Suprapubic skin (tissue), 4 donors: ENCODE measurements at regions not wholly inside any gene's neighbourhood (a gene's known extent, or its start where the extent isn't known, plus 50 kb on each side); places are given as distances from the start of the nearest gene placed in this dataset.

Experiments used
- DNase-seq, 2 donors: peaks; one replicate each; pipeline ENCODE4 v3.0.0-alpha.2; 2019; ENCODE audit warnings: low spot score in 2 of 2
- H3K27ac ChIP-seq: fragments of 200-600 bp; sonication (generic); one replicate; pipeline ENCODE4 v1.5.1; 2019
- H3K27me3 ChIP-seq: fragments of 200-600 bp; sonication (generic); one replicate; pipeline ENCODE4 v1.5.1; 2019
- H3K36me3 ChIP-seq: fragments of 200-600 bp; sonication (generic); one replicate; pipeline ENCODE4 v1.5.1; 2019
- H3K4me1 ChIP-seq: fragments of 200-600 bp; sonication (generic); one replicate; pipeline ENCODE4 v1.5.1; 2019
- H3K4me3 ChIP-seq: fragments of 200-600 bp; sonication (generic); one replicate; pipeline ENCODE4 v1.5.1; 2019; ENCODE audit warnings: mild to moderate bottlenecking
- H3K9me3 ChIP-seq: fragments of 200-600 bp; sonication (generic); one replicate; pipeline ENCODE4 v1.5.1; 2019
- EP300 ChIP-seq: sonication (generic); formaldehyde crosslinking; IDR thresholded peaks from one replicate; pipeline ENCODE4 v1.6.1; 2017; ENCODE audit warnings: antibody characterized with exemption
- POLR2A ChIP-seq, 2 donors: fragments of 450-650 bp; IDR thresholded peaks; one replicate each; pipeline ENCODE4 v1.6.1; 2017; ENCODE audit warnings: antibody characterized with exemption in 2 of 2, mild to moderate bottlenecking in 2 of 2, moderate library complexity in 2 of 2
- POLR2AphosphoS5 ChIP-seq, 3 donors: sonication (generic); formaldehyde crosslinking; IDR thresholded peaks; one replicate each; pipeline ENCODE4 v1.6.1; 2017; ENCODE audit warnings: antibody characterized with exemption in 3 of 3
- WGBS: methylation state at CpG from one replicate; pipeline ENCODE4 v1.1.5; 2018; 5-methylcytosine and 5-hydroxymethylcytosine counted together
- TF ChIP-seq, protein P1 (sequence below), 2 donors: fragments of 200-600 bp in 1 of 2; fragments of 450-650 bp in 1 of 2; sonication (generic) in 1 of 2; IDR thresholded peaks; one replicate each; pipeline ENCODE4 v1.5.1; 2016 to 2019; ENCODE audit warnings: antibody characterized with exemption in 2 of 2, mild to moderate bottlenecking in 1 of 2, moderate library complexity in 1 of 2

DNA sequence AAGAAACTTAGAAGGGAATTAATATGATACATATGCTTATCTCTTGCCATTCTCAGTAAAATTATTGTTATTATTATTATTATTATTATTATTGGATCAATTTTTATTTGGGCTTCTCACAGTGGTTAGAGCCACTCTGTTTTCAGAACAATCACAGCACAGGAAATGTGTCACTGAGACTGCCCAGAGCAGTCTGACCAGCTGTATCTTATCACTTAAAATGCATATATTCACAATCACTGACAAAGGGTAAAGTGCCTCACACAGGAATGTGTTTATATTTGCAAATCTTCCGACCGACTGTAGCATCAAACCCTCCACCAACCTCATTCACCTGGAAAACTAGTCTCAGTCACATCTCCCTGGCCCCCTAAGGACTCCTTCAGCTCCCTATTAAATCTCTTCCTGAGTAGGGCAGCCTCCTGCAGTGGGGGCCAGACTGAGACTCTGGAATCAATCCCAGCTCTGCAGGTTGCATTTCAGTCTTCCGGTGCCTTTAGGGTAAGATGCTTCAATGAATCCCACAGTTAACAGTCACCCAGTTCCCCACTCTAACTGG lies 738.3 kb upstream of the SLITRK5 start:
- Histone ChIP-seq H3K4me3 (no peak overlapping the region), H3K27me3 (no peaks in the 10 kb centered on the region), H3K27ac (no peak overlapping the region), H3K9me3 (no peaks in the 10 kb centered on the region), H3K36me3 (no peaks in the 10 kb centered on the region), H3K4me1 (no peaks in the 10 kb centered on the region)
- TF ChIP-seq POLR2A (IDR thresholded peaks at IDR 0.05) (no peak), EP300 (no peak), POLR2AphosphoS5 (IDR thresholded peaks at IDR 0.05) (no peak)
- TF ChIP-seq, protein P1, sequence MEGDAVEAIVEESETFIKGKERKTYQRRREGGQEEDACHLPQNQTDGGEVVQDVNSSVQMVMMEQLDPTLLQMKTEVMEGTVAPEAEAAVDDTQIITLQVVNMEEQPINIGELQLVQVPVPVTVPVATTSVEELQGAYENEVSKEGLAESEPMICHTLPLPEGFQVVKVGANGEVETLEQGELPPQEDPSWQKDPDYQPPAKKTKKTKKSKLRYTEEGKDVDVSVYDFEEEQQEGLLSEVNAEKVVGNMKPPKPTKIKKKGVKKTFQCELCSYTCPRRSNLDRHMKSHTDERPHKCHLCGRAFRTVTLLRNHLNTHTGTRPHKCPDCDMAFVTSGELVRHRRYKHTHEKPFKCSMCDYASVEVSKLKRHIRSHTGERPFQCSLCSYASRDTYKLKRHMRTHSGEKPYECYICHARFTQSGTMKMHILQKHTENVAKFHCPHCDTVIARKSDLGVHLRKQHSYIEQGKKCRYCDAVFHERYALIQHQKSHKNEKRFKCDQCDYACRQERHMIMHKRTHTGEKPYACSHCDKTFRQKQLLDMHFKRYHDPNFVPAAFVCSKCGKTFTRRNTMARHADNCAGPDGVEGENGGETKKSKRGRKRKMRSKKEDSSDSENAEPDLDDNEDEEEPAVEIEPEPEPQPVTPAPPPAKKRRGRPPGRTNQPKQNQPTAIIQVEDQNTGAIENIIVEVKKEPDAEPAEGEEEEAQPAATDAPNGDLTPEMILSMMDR (IDR thresholded peaks at IDR 0.05), result no peak
- WGBS, result 47% methylated on average over 3 of the region's 3 CpGs
- DNase-seq, result no peak

DNA sequence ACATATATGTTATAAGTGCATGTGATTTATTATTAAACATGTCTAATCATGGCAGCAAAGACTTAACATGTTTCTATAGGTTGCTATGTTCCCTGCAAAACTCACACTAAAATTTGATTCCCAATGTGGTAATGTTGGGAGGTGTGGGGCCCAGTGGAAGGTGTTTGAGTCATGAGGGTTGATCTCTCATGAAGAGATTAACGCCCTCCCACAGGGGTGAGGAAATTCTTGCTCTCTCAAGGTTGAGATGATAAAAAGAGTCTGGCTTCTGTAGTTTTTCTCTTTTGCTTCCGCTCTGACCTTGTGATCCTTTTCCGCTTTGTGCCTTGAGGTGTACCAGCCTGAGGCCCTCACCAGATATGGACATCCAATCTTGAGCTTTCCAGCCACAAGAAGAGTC lies 737.5 kb upstream of the SLITRK5 start:
- TF ChIP-seq POLR2A (IDR thresholded peaks at IDR 0.05), result no peak
- WGBS, result 85% methylated on average over 3 of the region's 3 CpGs
- Histone ChIP-seq H3K27ac (no peak overlapping the region), H3K9me3 (no peaks in the 10 kb centered on the region), H3K36me3 (no peaks in the 10 kb centered on the region), H3K4me1 (no peaks in the 10 kb centered on the region), H3K4me3 (no peak overlapping the region), H3K27me3 (no peaks in the 10 kb centered on the region)
- no peak for DNase-seq

DNA sequence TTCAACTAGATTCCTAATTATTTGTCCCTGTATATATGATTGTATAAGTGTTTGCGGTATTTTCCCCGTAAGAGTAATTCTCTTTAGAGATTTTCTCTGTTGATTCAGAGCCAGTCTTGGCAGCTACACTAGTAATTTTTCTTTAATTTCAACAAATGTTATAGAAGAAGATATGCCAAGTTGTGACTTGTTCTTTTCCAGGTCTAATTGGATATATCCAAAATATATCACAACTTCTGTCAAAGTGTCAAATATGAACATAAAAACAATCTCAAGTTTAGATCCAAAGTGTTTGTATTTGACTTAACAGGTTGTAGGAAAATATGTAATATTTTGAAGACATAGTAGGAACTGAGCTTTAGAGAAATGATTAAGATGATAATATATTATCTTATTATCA lies 733.9 kb upstream of the SLITRK5 start:
- 49% methylated on average over 2 of the region's 2 CpGs for WGBS
- no peak for DNase-seq

DNA sequence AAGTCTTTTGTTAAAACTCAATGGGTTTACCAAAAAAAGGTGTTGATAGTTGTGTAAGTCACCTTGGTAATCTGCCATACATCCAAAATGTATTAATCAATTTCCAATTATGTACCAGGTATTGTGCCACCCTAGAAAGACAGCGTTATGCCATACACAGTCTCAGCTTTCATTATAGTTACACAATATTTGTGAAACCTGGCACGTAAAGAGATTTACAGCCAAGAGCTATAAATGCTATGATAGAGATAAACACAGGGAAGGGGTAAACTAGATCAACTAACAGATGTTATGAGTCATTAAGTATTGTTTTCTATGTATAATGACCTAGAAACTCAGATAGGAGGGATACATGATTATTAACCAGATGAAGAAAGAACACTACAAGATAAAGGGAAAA lies 725.6 kb upstream of the SLITRK5 start:
- no peak for TF ChIP-seq POLR2A (IDR thresholded peaks at IDR 0.05)
- TF ChIP-seq POLR2AphosphoS5 (IDR thresholded peaks at IDR 0.05), result no peak
- no peak for TF ChIP-seq EP300
- TF ChIP-seq, protein P1 (IDR thresholded peaks at IDR 0.05), result no peak
- Histone ChIP-seq H3K36me3 (no peaks in the 10 kb centered on the region), H3K4me3 (no peak overlapping the region), H3K27ac (no peak overlapping the region), H3K27me3 (no peaks in the 10 kb centered on the region), H3K4me1 (no peaks in the 10 kb centered on the region), H3K9me3 (no peaks in the 10 kb centered on the region)
- WGBS, result 52% methylated on average over 2 of the region's 2 CpGs
- no peak for DNase-seq

More for the DNA sequence above, 733.9 kb upstream of the SLITRK5 start:
- no peaks in the 10 kb centered on the region for H3K36me3 ChIP-seq
- H3K4me1 ChIP-seq, result no peaks in the 10 kb centered on the region
- no peak overlapping the region for H3K4me3 ChIP-seq
- no peak overlapping the region for H3K27ac ChIP-seq
- H3K9me3 ChIP-seq, result no peaks in the 10 kb centered on the region
- no peaks in the 10 kb centered on the region for H3K27me3 ChIP-seq
- TF ChIP-seq POLR2A (IDR thresholded peaks at IDR 0.05) (no peak), POLR2AphosphoS5 (IDR thresholded peaks at IDR 0.05) (no peak), EP300 (no peak)
- TF ChIP-seq, protein P1 (IDR thresholded peaks at IDR 0.05), result no peak

DNA sequence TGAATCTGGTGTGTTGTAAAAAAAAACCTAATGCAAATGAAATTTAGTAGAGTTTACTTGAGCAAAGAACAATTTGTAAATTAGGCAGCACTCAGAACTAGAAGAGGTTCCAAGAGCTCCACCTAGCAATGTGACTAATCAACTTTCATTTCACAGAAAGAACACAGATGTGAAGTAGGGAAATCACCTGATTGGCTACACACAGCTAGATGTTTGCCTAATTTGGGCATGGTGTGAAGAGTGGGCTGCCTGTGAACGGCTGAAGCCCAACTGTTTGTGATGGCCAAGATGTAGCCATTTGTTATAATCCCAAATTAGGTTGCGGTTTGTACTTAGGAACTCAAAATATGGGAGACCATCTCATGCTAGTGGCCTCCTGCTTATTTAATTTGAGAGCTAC lies 724.4 kb upstream of the SLITRK5 start:
- no peak overlapping the region for H3K27ac ChIP-seq
- H3K4me1 ChIP-seq, result no peaks in the 10 kb centered on the region
- TF ChIP-seq POLR2AphosphoS5 (IDR thresholded peaks at IDR 0.05), result no peak
- TF ChIP-seq POLR2A (IDR thresholded peaks at IDR 0.05), result no peak
- TF ChIP-seq, protein P1 (IDR thresholded peaks at IDR 0.05), result no peak
- no peak for TF ChIP-seq EP300
- no peaks in the 10 kb centered on the region for H3K27me3 ChIP-seq
- no peaks in the 10 kb centered on the region for H3K9me3 ChIP-seq
- H3K4me3 ChIP-seq, result no peak overlapping the region
- no peaks in the 10 kb centered on the region for H3K36me3 ChIP-seq
- WGBS, result 78% methylated on average over 2 of the region's 2 CpGs
- DNase-seq, result no peak

DNA sequence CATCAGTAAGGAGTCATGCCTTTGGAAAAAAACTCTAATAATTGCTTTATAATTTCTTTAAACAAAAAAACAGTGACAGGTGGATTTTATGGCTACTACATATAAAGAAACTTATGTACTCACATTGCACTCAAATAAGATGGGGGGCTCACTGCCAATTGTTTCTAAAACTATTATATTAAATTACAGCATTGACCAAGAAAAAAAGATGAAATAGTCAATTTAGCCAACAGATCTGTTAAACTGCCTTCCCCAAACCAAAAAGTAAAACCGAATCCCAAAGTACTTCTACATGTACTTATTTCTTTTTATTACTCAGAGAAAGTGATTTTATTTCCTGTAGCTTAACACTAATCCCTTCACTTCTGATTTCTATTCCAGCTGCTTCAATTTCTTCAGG lies 716.8 kb upstream of the SLITRK5 start:
- Histone ChIP-seq H3K4me3 (no peak overlapping the region), H3K36me3 (no peaks in the 10 kb centered on the region), H3K27ac (no peak overlapping the region), H3K4me1 (no peaks in the 10 kb centered on the region), H3K27me3 (no peaks in the 10 kb centered on the region), H3K9me3 (peaks cover 4% of the 10 kb centered on the region)
- WGBS, result 68% methylated on average over 1 of the region's 1 CpG
- DNase-seq, result no peak
- TF ChIP-seq EP300 (no peak), POLR2A (IDR thresholded peaks at IDR 0.05) (no peak), POLR2AphosphoS5 (IDR thresholded peaks at IDR 0.05) (no peak)
- TF ChIP-seq, protein P1 (IDR thresholded peaks at IDR 0.05), result no peak
